ENCODE measurements at regions not wholly inside any gene's neighbourhood (a gene's known extent, or its start where the extent isn't known, plus 50 kb on each side); places are given as distances from the start of the nearest gene placed in this dataset.

DNA sequence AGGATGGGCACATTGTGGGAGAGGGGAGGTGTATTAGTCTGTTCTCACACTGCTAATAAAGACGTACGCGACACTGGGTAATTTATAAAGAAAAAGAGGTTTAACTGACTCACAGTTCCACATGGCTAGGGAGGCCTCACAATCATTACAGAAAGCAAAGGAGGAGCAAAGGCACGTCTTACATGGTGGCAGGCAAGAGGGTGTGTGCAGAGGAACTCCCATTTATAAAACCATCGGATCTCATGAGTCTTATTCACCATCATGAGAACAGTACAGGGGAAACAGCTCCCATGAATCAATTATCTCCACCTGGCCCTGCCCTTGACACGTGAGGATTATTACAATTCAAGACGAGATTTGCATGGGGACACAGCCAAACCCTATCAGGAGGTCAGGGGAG is 266.7 kb downstream of the HAUS1 start:
- Mint-ChIP-seq H3K27ac (no peak overlapping the region), H3K9me3 (no peaks in the 10 kb centered on the region), H3K27me3 (peaks cover 1% of the 10 kb centered on the region), H3K36me3 (ENCODE audit: low read depth) (no peaks in the 10 kb centered on the region), H3K4me3 (no peak overlapping the region), H3K4me1 (no peaks in the 10 kb centered on the region)
- intact Hi-C loops (cut with micrococcal nuclease) = no loop called here
- DNase-seq = no peak

DNA sequence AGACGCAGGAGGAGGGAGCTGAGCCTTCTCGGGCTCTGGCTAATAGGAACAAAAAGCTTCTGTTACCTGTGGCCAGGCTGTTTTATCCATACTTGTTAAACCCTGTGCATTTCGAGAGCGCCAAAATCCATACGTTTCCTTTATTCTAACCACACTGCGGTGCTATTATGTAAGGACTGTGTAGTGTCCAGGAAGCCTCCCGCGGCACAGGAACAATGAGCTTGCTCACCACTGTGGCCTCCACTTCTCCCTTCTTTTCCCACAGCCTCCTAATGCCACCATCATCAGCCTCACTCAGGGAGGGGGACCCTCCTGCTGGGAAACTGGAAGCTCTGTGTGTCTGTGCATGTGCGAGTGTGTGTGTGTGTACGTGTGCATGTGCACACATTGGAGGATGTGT is 268.5 kb downstream of the HAUS1 start:
- intact Hi-C loops (cut with micrococcal nuclease) = no loop called here
- Mint-ChIP-seq H3K9me3 (no peaks in the 10 kb centered on the region), H3K36me3 (ENCODE audit: low read depth) (no peaks in the 10 kb centered on the region), H3K27ac (no peak overlapping the region), H3K27me3 (peaks cover 1% of the 10 kb centered on the region), H3K4me1 (no peaks in the 10 kb centered on the region), H3K4me3 (no peak overlapping the region)
- DNase-seq = no peak

DNA sequence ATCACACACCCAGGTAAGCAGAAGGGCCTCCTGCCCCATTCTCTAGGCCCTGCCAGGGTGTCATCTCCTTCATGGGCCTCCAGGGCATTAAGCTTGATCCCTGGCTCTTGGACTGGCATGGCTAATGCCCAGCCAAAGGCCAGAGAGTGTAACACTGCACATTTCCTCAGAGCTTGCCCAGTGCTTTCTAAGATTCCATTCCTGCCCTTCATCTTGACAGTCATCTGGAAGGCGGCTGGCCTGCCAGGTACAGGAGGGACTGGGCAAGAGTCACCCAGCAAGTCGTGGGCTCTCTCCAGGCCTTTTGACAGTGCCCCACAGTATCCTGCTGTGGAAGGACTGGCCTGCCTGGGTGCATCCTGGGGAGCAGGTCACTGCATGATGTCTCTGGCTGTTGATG is 268.9 kb downstream of the HAUS1 start:
- Mint-ChIP-seq H3K4me3 (no peak overlapping the region), H3K4me1 (no peaks in the 10 kb centered on the region)
- intact Hi-C loops (cut with micrococcal nuclease) = no loop called here

DNA sequence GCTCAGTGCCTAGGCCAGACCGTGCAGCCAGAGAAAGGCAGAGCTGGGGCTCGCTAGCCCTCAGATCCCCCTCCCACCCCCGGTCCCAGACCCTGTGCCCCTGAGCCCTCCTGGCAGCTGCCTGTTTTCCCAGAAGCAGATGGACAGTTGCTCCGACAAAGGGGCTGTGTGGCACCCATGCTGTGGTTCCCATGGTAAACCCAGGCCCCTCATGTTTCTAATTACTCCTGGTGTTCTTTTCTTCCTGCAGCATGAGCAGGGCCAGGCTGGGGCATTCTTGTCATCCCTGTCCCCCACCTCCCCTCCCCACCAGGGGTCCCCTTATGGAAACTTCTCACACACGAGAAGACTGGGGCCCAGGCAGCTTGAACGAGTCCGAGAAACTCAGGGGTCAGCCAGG is 269.6 kb downstream of the HAUS1 start:
- Mint-ChIP-seq H3K36me3 (ENCODE audit: low read depth) (no peaks in the 10 kb centered on the region), H3K9me3 (no peaks in the 10 kb centered on the region), H3K4me3 (no peak overlapping the region), H3K27me3 (peaks cover 1% of the 10 kb centered on the region), H3K27ac (no peak overlapping the region), H3K4me1 (no peaks in the 10 kb centered on the region)
- DNase-seq = no peak
- intact Hi-C loops (cut with micrococcal nuclease) = no loop called here

More for the DNA sequence above, 268.9 kb downstream of the HAUS1 start:
- Mint-ChIP-seq H3K27me3 (peaks cover 1% of the 10 kb centered on the region), H3K27ac (no peak overlapping the region), H3K36me3 (ENCODE audit: low read depth) (no peaks in the 10 kb centered on the region), H3K9me3 (no peaks in the 10 kb centered on the region)
- DNase-seq = no peak

DNA sequence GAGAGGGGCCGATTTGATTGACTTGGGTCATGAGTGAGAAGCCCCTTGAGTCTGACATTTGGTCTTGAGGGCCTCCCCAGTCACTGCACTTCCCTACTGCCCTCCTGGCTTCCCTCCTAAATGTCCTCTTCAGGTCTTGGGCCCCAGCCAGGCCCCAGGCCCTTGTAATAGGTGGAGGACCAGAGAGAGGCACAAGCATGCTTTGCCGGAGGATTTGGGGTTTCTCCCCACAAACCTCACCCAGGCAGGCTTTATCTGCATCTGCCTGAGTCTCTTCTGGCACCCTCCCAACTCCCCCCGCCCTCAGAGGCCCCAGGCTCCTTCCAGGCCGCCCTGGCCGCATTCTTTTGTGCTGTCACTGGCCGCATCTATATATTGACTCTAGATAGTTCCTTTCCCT is 270.7 kb downstream of the HAUS1 start:
- intact Hi-C loops (cut with micrococcal nuclease) = no loop called here
- Mint-ChIP-seq H3K4me1 (no peaks in the 10 kb centered on the region), H3K4me3 (no peak overlapping the region), H3K27ac (no peak overlapping the region), H3K27me3 (no peaks in the 10 kb centered on the region), H3K9me3 (no peaks in the 10 kb centered on the region), H3K36me3 (ENCODE audit: low read depth) (no peaks in the 10 kb centered on the region)
- DNase-seq = no peak

DNA sequence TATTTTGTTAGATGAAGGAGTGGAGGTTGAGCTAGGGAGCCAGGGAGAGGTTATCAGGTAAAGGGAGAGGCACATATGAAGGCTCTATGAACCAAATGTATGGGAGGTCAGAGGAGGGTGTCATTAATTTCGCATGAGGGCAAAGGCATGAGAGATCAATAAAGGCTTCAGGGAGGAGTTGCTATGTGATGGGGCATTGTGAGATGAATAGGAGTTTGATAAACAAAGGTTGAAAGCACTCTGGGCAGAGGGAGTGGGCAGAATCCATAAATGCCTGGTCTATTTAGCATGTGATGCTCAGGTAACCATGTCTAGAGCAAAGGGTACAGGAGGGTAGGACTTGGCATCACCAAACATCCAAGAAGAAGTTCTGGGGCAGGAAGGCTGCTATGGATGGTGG is 273.4 kb downstream of the HAUS1 start:
- Mint-ChIP-seq H3K9me3 (no peaks in the 10 kb centered on the region), H3K4me1 (no peaks in the 10 kb centered on the region), H3K36me3 (ENCODE audit: low read depth) (no peaks in the 10 kb centered on the region), H3K27ac (no peak overlapping the region), H3K4me3 (no peak overlapping the region), H3K27me3 (no peaks in the 10 kb centered on the region)
- intact Hi-C loops (cut with micrococcal nuclease) = no loop called here
- DNase-seq = no peak

DNA sequence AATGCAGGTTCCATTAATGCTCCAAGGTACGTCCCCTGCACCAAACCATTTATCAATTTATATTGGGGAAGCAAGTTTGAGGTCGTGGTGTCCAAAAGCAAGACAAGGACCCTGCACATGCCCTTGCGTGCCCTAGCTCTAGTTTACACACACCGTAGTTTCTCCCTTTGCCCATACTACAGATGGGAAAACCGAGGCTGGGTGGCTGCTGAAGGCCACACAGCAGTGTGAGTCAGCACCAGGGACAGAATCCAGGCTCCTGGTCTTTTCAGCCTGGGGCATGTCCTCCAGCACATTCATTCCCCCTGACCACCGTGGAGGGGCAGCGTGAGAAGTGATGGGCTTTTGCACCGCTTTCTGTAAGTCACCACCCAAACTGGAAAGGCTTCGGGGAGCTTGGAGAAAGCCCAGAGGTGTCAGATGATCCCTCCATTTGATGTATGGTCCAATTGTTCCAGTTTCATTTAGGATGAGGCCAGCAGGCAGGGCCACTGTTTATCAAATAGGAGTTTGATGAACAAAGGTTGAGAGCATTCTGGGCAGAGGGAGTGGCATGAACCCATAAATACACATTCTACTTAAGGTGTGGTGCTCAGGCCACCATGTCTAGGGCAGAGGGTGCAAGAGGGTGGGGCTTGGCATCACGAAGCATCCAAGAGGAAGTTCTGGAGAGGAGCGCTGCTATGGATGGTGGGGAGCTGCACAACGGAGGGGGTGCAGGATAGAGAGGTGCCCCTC is 274.1 kb downstream of the HAUS1 start:
- H3K27me3 Mint-ChIP-seq = no peaks in the 10 kb centered on the region
- no peak for DNase-seq
- intact Hi-C loops (cut with micrococcal nuclease) = no loop called here
- no peak overlapping the region for H3K4me3 Mint-ChIP-seq
- no peaks in the 10 kb centered on the region for H3K9me3 Mint-ChIP-seq
- no peaks in the 10 kb centered on the region for H3K36me3 Mint-ChIP-seq (ENCODE audit: low read depth)
- no peaks in the 10 kb centered on the region for H3K4me1 Mint-ChIP-seq
- H3K27ac Mint-ChIP-seq = no peak overlapping the region

DNA sequence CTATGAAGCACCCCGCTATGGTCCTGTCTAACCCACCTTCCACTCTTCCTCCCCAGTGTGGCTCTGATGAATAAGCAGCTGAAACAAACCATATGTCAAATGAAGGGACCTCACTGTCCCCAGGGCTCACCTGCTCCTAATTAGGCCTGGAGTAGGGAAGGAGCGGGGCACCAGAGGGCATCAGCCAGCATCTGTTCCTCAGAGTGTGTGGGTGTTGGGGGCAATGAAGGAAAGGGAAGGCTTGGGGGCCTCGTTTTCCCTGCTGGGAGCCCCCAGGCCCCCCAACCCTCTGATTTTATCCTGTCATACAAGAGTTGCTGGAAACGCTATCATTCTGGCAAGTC is 274.7 kb downstream of the HAUS1 start:
- intact Hi-C loops (cut with micrococcal nuclease) = no loop called here

DNA sequence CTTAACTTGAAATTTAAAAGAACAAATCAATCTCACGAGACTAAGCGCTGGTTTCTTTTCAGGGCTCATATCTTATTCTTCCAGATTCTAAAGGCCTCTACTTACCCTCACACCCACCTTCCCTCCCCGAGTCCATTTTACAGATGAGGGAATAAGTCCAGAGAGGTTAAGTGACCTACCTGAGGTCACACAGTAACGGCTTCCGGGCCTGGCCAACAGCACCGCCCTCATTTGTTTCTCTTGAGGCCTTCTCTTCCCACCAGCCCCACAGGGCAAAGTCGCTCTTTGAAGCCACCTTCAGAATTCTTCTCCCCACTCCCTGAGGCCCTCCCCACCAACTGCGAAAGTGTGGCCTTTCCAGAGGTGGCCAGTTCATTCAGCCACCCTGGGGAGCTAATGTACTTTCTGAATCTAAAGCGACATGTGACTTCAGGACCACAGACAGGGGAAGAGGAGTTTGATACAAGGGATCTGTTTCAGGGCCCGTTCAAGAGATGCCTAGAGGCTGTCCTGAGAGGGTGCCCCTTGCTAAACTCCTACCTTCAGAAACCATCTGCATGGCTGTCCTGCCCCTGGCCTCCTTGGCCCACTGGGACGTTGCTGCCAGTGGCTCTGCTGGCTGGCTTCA is 275.3 kb downstream of the HAUS1 start:
- Mint-ChIP-seq H3K9me3 (no peaks in the 10 kb centered on the region), H3K4me1 (no peaks in the 10 kb centered on the region), H3K27ac (no peak overlapping the region), H3K4me3 (no peak overlapping the region), H3K27me3 (no peaks in the 10 kb centered on the region), H3K36me3 (ENCODE audit: low read depth) (no peaks in the 10 kb centered on the region)
- intact Hi-C loops (cut with micrococcal nuclease) = no loop called here
- DNase-seq = no peak

More for the DNA sequence above, 274.7 kb downstream of the HAUS1 start:
- no peaks in the 10 kb centered on the region for H3K4me1 Mint-ChIP-seq
- H3K27me3 Mint-ChIP-seq = no peaks in the 10 kb centered on the region
- DNase-seq = no peak
- no peaks in the 10 kb centered on the region for H3K9me3 Mint-ChIP-seq
- H3K27ac Mint-ChIP-seq = no peak overlapping the region
- H3K4me3 Mint-ChIP-seq = no peak overlapping the region
- no peaks in the 10 kb centered on the region for H3K36me3 Mint-ChIP-seq (ENCODE audit: low read depth)

DNA sequence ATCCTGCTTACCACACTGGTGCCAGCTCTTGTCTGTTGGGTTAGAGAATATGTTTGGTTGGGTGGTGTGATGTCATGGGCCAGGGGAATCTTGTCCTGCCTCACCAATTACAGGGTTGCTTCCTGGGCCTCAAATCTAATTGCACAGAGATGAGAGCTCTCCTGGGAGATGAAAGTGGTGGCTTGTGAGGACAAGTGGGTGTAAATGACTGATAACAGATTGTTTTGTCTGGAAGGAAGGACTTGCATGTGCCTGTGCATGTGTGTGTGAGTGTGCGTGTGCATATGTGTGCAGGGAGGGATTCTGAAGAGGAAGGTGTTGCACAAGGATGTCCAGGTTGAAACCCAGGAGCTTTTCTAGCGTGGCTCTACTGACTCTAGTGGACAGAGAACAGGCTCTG is 271.9 kb downstream of the LOXHD1 start:
- intact Hi-C loops (cut with micrococcal nuclease) = no loop called here
- H3K4me1 Mint-ChIP-seq = no peaks in the 10 kb centered on the region
- peaks cover 2% of the 10 kb centered on the region for H3K27me3 Mint-ChIP-seq
- H3K27ac Mint-ChIP-seq = no peak overlapping the region
- H3K36me3 Mint-ChIP-seq (ENCODE audit: low read depth) = no peaks in the 10 kb centered on the region
- no peak overlapping the region for H3K4me3 Mint-ChIP-seq
- H3K9me3 Mint-ChIP-seq = no peaks in the 10 kb centered on the region
- DNase-seq = no peak

DNA sequence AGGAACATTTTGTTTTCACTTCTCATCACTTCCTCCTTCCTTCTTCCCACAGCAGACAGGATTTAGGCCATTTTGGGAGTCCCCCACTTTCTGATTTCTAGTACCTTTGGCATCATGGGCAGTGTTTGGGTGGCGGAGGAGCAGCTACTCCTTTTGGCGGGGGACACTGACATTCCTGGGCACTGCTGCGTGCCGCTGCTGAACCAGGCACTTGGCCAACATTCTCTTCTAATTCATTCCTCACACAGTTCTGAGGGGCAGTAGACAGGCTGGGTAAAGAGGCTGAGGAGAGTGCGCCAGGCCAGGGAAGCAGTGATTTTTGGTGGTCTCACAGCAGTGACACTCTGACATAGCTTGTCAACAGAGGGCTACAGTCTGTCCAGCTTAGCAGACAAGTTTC is 270.2 kb downstream of the LOXHD1 start:
- Mint-ChIP-seq H3K4me1 (no peaks in the 10 kb centered on the region), H3K4me3 (no peak overlapping the region), H3K27me3 (peaks cover 2% of the 10 kb centered on the region), H3K27ac (no peak overlapping the region), H3K9me3 (no peaks in the 10 kb centered on the region), H3K36me3 (ENCODE audit: low read depth) (no peaks in the 10 kb centered on the region)
- intact Hi-C loops (cut with micrococcal nuclease) = no loop called here
- DNase-seq = no peak

DNA sequence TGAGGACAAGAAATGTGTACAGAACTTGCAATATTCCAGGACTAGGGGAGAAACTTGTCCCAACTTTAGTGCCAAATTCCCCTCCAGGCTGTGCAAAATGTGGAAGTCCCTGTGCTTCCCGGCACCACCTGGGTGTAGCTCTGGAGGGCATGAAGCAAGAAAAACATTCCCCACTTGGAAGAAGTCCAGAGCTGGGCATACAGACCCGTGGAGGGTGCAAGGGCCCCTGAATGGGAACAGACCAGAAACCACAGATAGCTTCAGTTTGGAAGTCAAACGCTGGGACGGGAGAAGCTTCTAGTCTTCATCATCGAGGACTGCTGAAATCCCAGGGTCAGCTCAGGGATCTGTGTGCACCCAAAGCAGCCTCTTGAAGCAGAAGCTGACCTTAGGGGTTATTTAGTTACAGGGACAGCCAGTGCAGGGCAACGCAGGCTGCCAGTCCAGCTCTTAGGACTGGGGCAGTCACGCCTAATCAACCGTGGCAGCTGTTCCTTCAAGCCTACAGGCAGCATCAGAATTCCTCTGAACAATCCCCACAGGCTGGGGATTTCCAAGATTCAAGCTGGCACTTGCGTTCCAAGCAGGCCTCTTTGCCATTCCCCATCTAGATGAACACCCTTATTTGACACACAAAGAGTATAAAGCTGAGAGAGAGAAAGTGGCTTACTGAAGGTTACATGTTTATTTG is 269.4 kb downstream of the LOXHD1 start:
- no peak for DNase-seq
- no peak overlapping the region for H3K4me3 Mint-ChIP-seq
- H3K36me3 Mint-ChIP-seq (ENCODE audit: low read depth) = no peaks in the 10 kb centered on the region
- intact Hi-C loops (cut with micrococcal nuclease) = no loop called here
- H3K27me3 Mint-ChIP-seq = peaks cover 2% of the 10 kb centered on the region
- no peak overlapping the region for H3K27ac Mint-ChIP-seq
- H3K4me1 Mint-ChIP-seq = no peaks in the 10 kb centered on the region
- H3K9me3 Mint-ChIP-seq = no peaks in the 10 kb centered on the region

DNA sequence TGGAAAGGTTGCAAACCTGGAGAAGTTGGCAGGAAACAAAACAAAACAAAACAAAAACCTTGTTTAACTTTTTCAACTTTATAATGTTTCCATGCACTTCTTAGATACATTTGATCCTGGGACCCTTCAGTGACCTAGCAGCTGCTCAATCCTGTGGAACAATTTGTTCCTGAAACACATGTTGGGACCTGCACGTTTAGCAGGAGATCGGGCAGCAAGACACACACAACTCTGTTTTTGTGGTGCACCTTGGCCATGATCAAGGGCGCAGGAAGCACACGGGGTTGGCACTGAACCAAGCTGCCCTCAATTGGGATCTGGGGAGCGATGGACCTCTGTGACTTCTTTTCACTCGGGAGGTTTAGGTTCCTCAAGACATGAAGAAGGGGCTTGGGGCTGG is 268.7 kb downstream of the LOXHD1 start:
- Mint-ChIP-seq H3K27me3 (peaks cover 2% of the 10 kb centered on the region), H3K9me3 (no peaks in the 10 kb centered on the region), H3K4me3 (no peak overlapping the region), H3K4me1 (no peaks in the 10 kb centered on the region), H3K27ac (no peak overlapping the region), H3K36me3 (ENCODE audit: low read depth) (no peaks in the 10 kb centered on the region)
- no peak for DNase-seq
- intact Hi-C loops (cut with micrococcal nuclease) = no loop called here

DNA sequence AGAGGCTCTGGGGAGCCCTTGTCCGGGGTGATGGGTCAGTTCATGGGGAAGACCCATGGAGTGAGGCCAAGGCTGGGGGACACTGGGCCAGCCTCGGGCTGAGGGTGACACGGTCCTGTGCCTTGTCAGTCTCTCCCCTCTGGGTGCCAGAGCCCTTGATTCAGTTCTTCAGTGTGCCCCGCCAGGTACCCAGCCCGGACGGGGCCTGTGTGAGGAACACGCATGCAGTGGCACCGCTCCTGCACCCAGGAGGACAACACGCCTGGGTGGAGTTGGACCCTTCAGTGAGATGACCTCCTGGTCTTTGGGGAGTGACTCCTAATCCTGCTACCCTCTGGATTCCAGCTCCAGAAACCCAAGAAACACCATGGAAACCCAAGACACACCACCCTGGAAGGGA is 264.4 kb downstream of the LOXHD1 start:
- Mint-ChIP-seq H3K27ac (no peak overlapping the region), H3K4me3 (no peak overlapping the region), H3K27me3 (peaks cover 2% of the 10 kb centered on the region), H3K36me3 (ENCODE audit: low read depth) (no peaks in the 10 kb centered on the region), H3K9me3 (no peaks in the 10 kb centered on the region), H3K4me1 (peaks cover 5% of the 10 kb centered on the region)
- DNase-seq = no peak
- intact Hi-C loops (cut with micrococcal nuclease) = no loop called here
